Right lobe of liver (tissue), 4 donors: ENCODE measurements at regions not wholly inside any gene's neighbourhood (a gene's known extent, or its start where the extent isn't known, plus 50 kb on each side); places are given as distances from the start of the nearest gene placed in this dataset.

Source experiments
- CTCF ChIP-seq, 4 donors: fragments of 200-600 bp in 3 of 4; fragments of 450-650 bp in 1 of 4; IDR thresholded peaks; one replicate each; pipeline versions ENCODE4 v1.5.1 to v1.8.0; 2016 to 2022; ENCODE audit warnings: antibody characterized with exemption in 4 of 4, mild to moderate bottlenecking in 2 of 4
- POLR2A ChIP-seq: fragments of 450-650 bp; IDR thresholded peaks from one replicate; pipeline ENCODE4 v1.6.1; 2017; ENCODE audit warnings: antibody characterized with exemption, mild to moderate bottlenecking
- donor health status: DM: no; HTN: no; CAD: no.
- donor health status: DM: no; HTN: no; CAD: no.
- donor health status: DM: no; HTN: yes; CAD: no.

GRCh38 chr16:59634004-59634579 is 900.0 kb upstream of the GOT2 start:
- TF ChIP-seq CTCF (IDR thresholded peaks at IDR 0.05): no peak
- TF ChIP-seq POLR2A: no peak
